Fibroblast of lung (primary cell): ENCODE measurements at regions not wholly inside any gene's neighbourhood (a gene's known extent, or its start where the extent isn't known, plus 50 kb on each side); places are given as distances from the start of the nearest gene placed in this dataset.
"Not testable (repeated sequence)": the region's sequence is repeated elsewhere in the genome, so short reads cannot be mapped to it uniquely, and the experiment has no call there.

Experiments used
- CTCF ChIP-seq, 2 donors: IDR thresholded peaks in 1 of 2; conservative IDR thresholded peaks in 1 of 2; 1 replicate in 1 of 2; 2 replicates in 1 of 2; pipeline ENCODE4 v1.5.1; 2011 to 2012; ENCODE audit warnings: low read length in 2 of 2, control low read depth in 1 of 2, inconsistent platforms in 1 of 2, low read depth in 1 of 2, mild to moderate bottlenecking in 1 of 2
- EZH2 ChIP-seq: IDR thresholded peaks from 2 replicates; pipeline ENCODE4 v1.5.1; 2012; ENCODE audit warnings: low read length, control low read depth, mild to moderate bottlenecking; ENCODE audit errors: missing control alignments

GRCh38 chr4:138577826-138578225, 335.7 kb upstream of the SLC7A11 start:
- not testable (repeated sequence) for TF ChIP-seq EZH2
- peak in 1 of 2 donors; percentile 20 for TF ChIP-seq CTCF (conservative IDR thresholded peaks at IDR 0.05 in 1 of 2, IDR thresholded peaks at IDR 0.05 in 1 of 2; ENCODE audit: low read depth in 1 of 2, low read length in 2 of 2)
